LoVo (cell line): ENCODE measurements at regions not wholly inside any gene's neighbourhood (a gene's known extent, or its start where the extent isn't known, plus 50 kb on each side); places are given as distances from the start of the nearest gene placed in this dataset.
A peak's percentile ranks its signal among the peaks of the same experiment; 100 is the strongest.

Experiments
- DNase-seq: peaks from one replicate; pipeline ENCODE4 v3.0.0-alpha.2; 2016; ENCODE audit warnings: low spot score

GRCh38 chr3:72401005-72401545 is 447.2 kb downstream of the SHQ1 start:
- peak; percentile 15 for DNase-seq

- DNase-seq, result no peak
Measured at GRCh38 chr3:72398781-72399180, 449.5 kb downstream of the SHQ1 start.

- DNase-seq, result no peak
Measured at GRCh38 chr3:72397586-72397985, 450.7 kb downstream of the SHQ1 start.

GRCh38 chr3:72396899-72397298 is 451.3 kb downstream of the SHQ1 start:
- DNase-seq, result no peak

- no peak for DNase-seq
Measured at GRCh38 chr3:72395776-72396311, 452.4 kb downstream of the SHQ1 start.

GRCh38 chr3:72393455-72393854 is 454.8 kb downstream of the SHQ1 start:
- no peak for DNase-seq

GRCh38 chr3:72391659-72392058 is 456.6 kb downstream of the SHQ1 start:
- DNase-seq, result no peak

GRCh38 chr3:72390841-72391240 is 457.4 kb downstream of the SHQ1 start:
- DNase-seq, result no peak

- no peak for DNase-seq
Measured at GRCh38 chr3:72388644-72389043, 459.6 kb downstream of the SHQ1 start.

- DNase-seq, result no peak
Measured at GRCh38 chr3:72388117-72388516, 460.1 kb downstream of the SHQ1 start.

- no peak for DNase-seq
Measured at GRCh38 chr3:72386327-72387000, 461.8 kb downstream of the SHQ1 start.

GRCh38 chr3:72385167-72385566 is 463.1 kb downstream of the SHQ1 start:
- DNase-seq, result no peak

GRCh38 chr3:72384602-72385001 is 463.6 kb downstream of the SHQ1 start:
- no peak for DNase-seq

GRCh38 chr3:72383883-72384282 is 464.4 kb downstream of the SHQ1 start:
- no peak for DNase-seq

GRCh38 chr3:72383230-72383629 is 465.0 kb downstream of the SHQ1 start:
- DNase-seq, result no peak

- DNase-seq, result no peak
Measured at GRCh38 chr3:72382460-72382859, 465.8 kb downstream of the SHQ1 start.

- DNase-seq, result no peak
Measured at GRCh38 chr3:72381584-72381983, 466.7 kb downstream of the SHQ1 start.

- DNase-seq, result no peak
Measured at GRCh38 chr3:72380711-72381493, 467.3 kb downstream of the SHQ1 start.

GRCh38 chr3:72380193-72380592 is 468.1 kb downstream of the SHQ1 start:
- DNase-seq, result no peak

GRCh38 chr3:72379500-72380187 is 468.6 kb downstream of the SHQ1 start:
- DNase-seq, result no peak

- no peak for DNase-seq
Measured at GRCh38 chr3:72378287-72378686, 470.0 kb downstream of the SHQ1 start.

GRCh38 chr3:72376956-72377710 is 471.1 kb downstream of the SHQ1 start:
- no peak for DNase-seq
